GM12878 (cell line): ENCODE measurements at regions not wholly inside any gene's neighbourhood (a gene's known extent, or its start where the extent isn't known, plus 50 kb on each side); places are given as distances from the start of the nearest gene placed in this dataset.

Experiments used
- ATAC-seq: fragments of 200-7000 bp; cut with Tn5 transposase; 3 replicates; pipeline ENCODE4 v1.9.1; 2020; ENCODE audit warnings: mild to moderate bottlenecking, moderate library complexity
- BruUV-seq: library from RNA; stranded (reverse); fragments of 400-500 nt; replicated peaks from 2 replicates; lab custom pipeline; 2021; lab: Mats Ljungman, UMichigan
- CTCF ChIA-PET: fragments of 300-600 bp; sonication (Branson Sonifier 250); formaldehyde crosslinking; extraction: SDS; loops from one replicate; lab custom pipeline; 2021; ENCODE audit warnings: inconsistent platforms; lab: Yijun Ruan, JAX
- POLR2A ChIA-PET: fragments of 350-600 bp; formaldehyde crosslinking; extraction: SDS; loops from one replicate; lab custom pipeline; 2021; ENCODE audit warnings: inconsistent platforms; lab: Charles Lee
- RAD21 ChIA-PET: fragments of 300-600 bp; sonication (Branson Sonifier 250); formaldehyde crosslinking; loops from one replicate; lab custom pipeline; 2023; ENCODE audit warnings: antibody characterized with exemption; ENCODE audit not compliant: unreplicated experiment; lab: Charles Lee
- SMC1A ChIA-PET: fragments of 300-600 bp; sonication (Branson Sonifier 250); formaldehyde crosslinking; loops from one replicate; lab custom pipeline; 2023; ENCODE audit not compliant: unreplicated experiment, uncharacterized antibody; lab: Charles Lee
- DNase-seq: peaks from one replicate; pipeline ENCODE4 v3.0.0-alpha.2; 2011; ENCODE audit warnings: low read depth, low spot score
- FAIRE-seq: peaks from 3 replicates; lab custom pipeline; 2011; peaks lifted over from hg19 to GRCh38; lab: Jason Lieb, UNC
- H2AFZ ChIP-seq: 2 replicates; pipeline ENCODE4 v1.6.0; 2011; ENCODE audit warnings: low read depth, low read length, control low read depth; ENCODE audit not compliant: control insufficient read depth
- H3K27ac ChIP-seq: 2 replicates; pipeline ENCODE4 v1.5.1; 2011; ENCODE audit warnings: control low read depth; ENCODE audit not compliant: control insufficient read depth, insufficient read depth
- H3K27me3 ChIP-seq, 2 experiments: replicated peaks in 1 of 2; 2 replicates each; pipeline versions ENCODE4 v1.6.0 to v1.6.1; 2011; ENCODE audit warnings: low read length in 1 of 2; ENCODE audit not compliant: control insufficient read depth in 2 of 2, insufficient read depth in 2 of 2
- H3K36me3 ChIP-seq, 2 experiments: 2 replicates each; pipeline ENCODE4 v1.5.1; 2011; ENCODE audit warnings: low read length in 1 of 2; ENCODE audit not compliant: control insufficient read depth in 2 of 2, insufficient read depth in 2 of 2
- H3K4me1 ChIP-seq: 2 replicates; pipeline ENCODE4 v1.6.1; 2011; ENCODE audit warnings: mild to moderate bottlenecking, low read length, moderate library complexity, mixed read lengths; ENCODE audit not compliant: control insufficient read depth, insufficient read depth
- H3K4me2 ChIP-seq: 2 replicates; pipeline ENCODE4 v1.6.0; 2011; ENCODE audit warnings: control low read depth; ENCODE audit not compliant: control insufficient read depth, insufficient read depth
- H3K4me3 ChIP-seq: fragments of 200-600 bp; sonication (generic); 2 replicates; pipeline ENCODE4 v1.5.1; 2016
- H3K79me2 ChIP-seq: 2 replicates; pipeline ENCODE4 v1.6.0; 2011; ENCODE audit warnings: low read length; ENCODE audit not compliant: control insufficient read depth, insufficient read depth
- H3K9ac ChIP-seq: 2 replicates; pipeline ENCODE4 v1.8.0; 2011; ENCODE audit warnings: low read length, control low read depth, mixed read lengths; ENCODE audit not compliant: control insufficient read depth, insufficient read depth
- H3K9me3 ChIP-seq: replicated peaks from 3 replicates; pipeline ENCODE4 v1.5.1; 2011; ENCODE audit warnings: mild to moderate bottlenecking, low read length; ENCODE audit not compliant: control insufficient read depth, insufficient read depth
- H4K20me1 ChIP-seq: 2 replicates; pipeline ENCODE4 v1.6.0; 2011; ENCODE audit not compliant: control insufficient read depth, insufficient read depth
- CBFB ChIP-seq: IDR thresholded peaks from 2 replicates; pipeline ENCODE4 v1.6.1; 2016; ENCODE audit warnings: antibody characterized with exemption, low read depth
- CHD1 ChIP-seq: IDR thresholded peaks from 2 replicates; pipeline ENCODE4 v1.6.1; 2012; ENCODE audit warnings: low read depth, low read length, improper control_type of control experiment
- HDAC2 ChIP-seq: fragments of 200-600 bp; sonication (generic); IDR thresholded peaks from 2 replicates; pipeline ENCODE4 v1.6.1; 2017
- IRF5 ChIP-seq: fragments of 450-650 bp; IDR thresholded peaks from 2 replicates; pipeline ENCODE4 v1.6.1; 2017; ENCODE audit warnings: borderline replicate concordance
- KAT2A ChIP-seq: conservative IDR thresholded peaks from 2 replicates; pipeline ENCODE4 v1.6.1; 2011; ENCODE audit warnings: low read depth, low read length; ENCODE audit not compliant: control insufficient read depth
- LARP7 ChIP-seq: fragments of 450-650 bp; IDR thresholded peaks from 2 replicates; pipeline ENCODE4 v1.6.1; 2017; ENCODE audit warnings: mild to moderate bottlenecking
- MTA3 ChIP-seq: IDR thresholded peaks from 2 replicates; pipeline ENCODE4 v1.6.1; 2012; ENCODE audit warnings: low read length, inconsistent platforms, borderline replicate concordance
- NBN ChIP-seq: fragments of 450-650 bp; IDR thresholded peaks from 2 replicates; pipeline ENCODE4 v1.6.1; 2016
- PAX5 ChIP-seq: IDR thresholded peaks from 2 replicates; pipeline ENCODE4 v1.6.1; 2011; ENCODE audit warnings: low read depth, low read length, borderline replicate concordance
- PML ChIP-seq: IDR thresholded peaks from 2 replicates; pipeline ENCODE4 v1.6.1; 2012; ENCODE audit warnings: low read length, inconsistent platforms
- STAT3 ChIP-seq: IDR thresholded peaks from 2 replicates; pipeline ENCODE4 v1.6.1; 2011; ENCODE audit warnings: low read depth, low read length, improper control_type of control experiment
- YY1 ChIP-seq: IDR thresholded peaks from 2 replicates; pipeline ENCODE4 v1.6.1; 2011; ENCODE audit warnings: low read depth, mild to moderate bottlenecking, low read length
- WGBS: methylation state at CpG from one replicate; pipeline ENCODE4 v1.1.6; 2016; ENCODE audit warnings: low lambda C conversion rate; ENCODE audit not compliant: insufficient replicate concordance, insufficient coverage; ENCODE audit errors: missing lambda C conversion rate; 5-methylcytosine and 5-hydroxymethylcytosine counted together
- in situ Hi-C: fragments of 300-500 bp; cut with MboI; formaldehyde crosslinking; loops from 9 replicates; pipeline ENCODE4 v1.14.3; 2018; ENCODE audit warnings: mixed read lengths
- intact Hi-C: fragments of 100-400 bp; cut with micrococcal nuclease; formaldehyde crosslinking; loops from one replicate; pipeline ENCODE4 v1.14.2; 2022; ENCODE audit not compliant: unreplicated experiment

- ChIA-PET POLR2A (no interaction called here), SMC1A (no interaction called here), CTCF (no interaction called here), RAD21 (no interaction called here)
- Histone ChIP-seq H3K36me3 (no peaks in the 10 kb centered on the region), H3K27ac (no peak overlapping the region), H3K79me2 (no peaks in the 10 kb centered on the region), H2AFZ (no peak overlapping the region), H3K27me3 (no peaks in the 10 kb centered on the region), H3K4me1 (no peaks in the 10 kb centered on the region), H3K4me3 (no peak overlapping the region), H3K4me2 (no peak overlapping the region), H3K9ac (no peak overlapping the region), H3K9me3 (no peaks in the 10 kb centered on the region), H4K20me1 (no peaks in the 10 kb centered on the region)
- TF ChIP-seq LARP7, result no peak
- no peak for TF ChIP-seq HDAC2
- no peak for TF ChIP-seq NBN
- no peak for TF ChIP-seq PML
- TF ChIP-seq CBFB, result no peak
- no peak for TF ChIP-seq KAT2A
- TF ChIP-seq STAT3, result no peak
- TF ChIP-seq MTA3, result no peak
- no peak for TF ChIP-seq IRF5
- no peak for TF ChIP-seq CHD1
- TF ChIP-seq PAX5, result no peak
- no peak for TF ChIP-seq YY1
- intact Hi-C loops, result no loop called here
- BruUV-seq, result no TSS peak
- no peak for ATAC-seq
- WGBS, result 32% methylated on average over 7 of the region's 9 CpGs
- in situ Hi-C loops, result no loop called here
- DNase-seq, result no peak
- no peak for FAIRE-seq
Measured at GRCh38 chr14:101113108-101113612, 209.6 kb upstream of the RTL1 start.
